NCI-H69 (cell line): ENCODE measurements at regions not wholly inside any gene's neighbourhood (a gene's known extent, or its start where the extent isn't known, plus 50 kb on each side); places are given as distances from the start of the nearest gene placed in this dataset.
"Not testable (repeated sequence)": the region's sequence is repeated elsewhere in the genome, so short reads cannot be mapped to it uniquely, and the experiment has no call there.

Experiments used
- DNase-seq: peaks from one replicate; lab custom pipeline; 2025; lab: John Stamatoyannopoulos, UW

GRCh38 chr13:101003566-101003965 lies 329.0 kb upstream of the TMTC4 start:
- DNase-seq = no peak

GRCh38 chr13:100989392-100989791 lies 314.8 kb upstream of the TMTC4 start:
- no peak for DNase-seq

DNA sequence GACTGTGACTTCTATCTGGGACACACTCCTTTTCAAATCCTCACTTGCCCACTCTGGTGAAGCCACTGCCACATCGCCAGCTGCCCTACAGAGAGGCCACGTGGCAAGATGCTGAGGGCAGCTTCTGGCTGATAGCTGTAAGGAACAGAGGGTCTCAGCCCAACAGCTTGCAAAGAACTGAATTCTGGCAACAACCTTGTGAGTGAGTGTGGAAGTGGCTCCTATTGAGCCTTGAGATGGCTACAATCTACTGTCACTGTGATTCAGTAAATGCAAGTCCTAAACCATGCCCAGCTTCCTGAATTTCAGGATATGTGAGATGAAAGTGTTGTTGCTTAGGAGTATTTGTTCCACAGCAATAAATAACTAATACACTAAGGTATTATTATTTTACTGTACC lies 314.3 kb upstream of the TMTC4 start:
- no peak for DNase-seq

GRCh38 chr13:100987948-100988347 lies 313.4 kb upstream of the TMTC4 start:
- DNase-seq = peak; percentile 3

- DNase-seq = no peak
Observed at GRCh38 chr13:100986571-100986970, 312.0 kb upstream of the TMTC4 start.

DNA sequence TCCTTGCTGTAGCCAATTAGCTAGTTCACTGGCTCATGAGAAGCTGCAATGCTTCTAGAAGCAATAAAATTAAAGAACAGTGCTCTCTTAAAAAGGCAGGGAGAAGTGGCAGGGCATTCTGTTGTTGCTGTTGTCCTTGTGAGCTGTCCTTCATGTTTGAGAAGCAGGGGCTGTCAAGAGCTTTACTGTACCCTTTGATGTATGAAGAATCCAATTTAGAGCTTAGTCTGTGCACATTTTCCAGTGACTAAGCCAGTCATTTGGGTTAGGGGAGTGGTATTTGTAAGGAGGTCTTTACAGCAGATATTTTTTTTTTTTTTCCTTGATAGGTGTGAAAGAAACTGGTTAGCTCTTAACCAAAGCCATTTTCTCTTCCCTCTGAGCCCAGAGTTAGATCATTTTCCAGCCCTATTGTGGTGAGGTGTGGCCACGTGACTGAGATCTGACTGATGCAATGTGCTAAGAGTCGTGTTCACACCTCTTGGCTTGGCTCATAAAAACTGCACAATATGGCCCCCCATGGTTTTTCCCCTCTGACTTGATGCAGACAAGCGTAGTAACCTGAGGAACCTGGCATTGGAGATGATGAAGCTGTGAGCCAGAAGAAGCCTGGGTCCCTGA lies 309.6 kb upstream of the TMTC4 start:
- DNase-seq = no peak

- DNase-seq = no peak
Observed at GRCh38 chr13:100983111-100983510, 308.5 kb upstream of the TMTC4 start.

GRCh38 chr13:100980171-100980570 lies 305.6 kb upstream of the TMTC4 start:
- no peak for DNase-seq

DNA sequence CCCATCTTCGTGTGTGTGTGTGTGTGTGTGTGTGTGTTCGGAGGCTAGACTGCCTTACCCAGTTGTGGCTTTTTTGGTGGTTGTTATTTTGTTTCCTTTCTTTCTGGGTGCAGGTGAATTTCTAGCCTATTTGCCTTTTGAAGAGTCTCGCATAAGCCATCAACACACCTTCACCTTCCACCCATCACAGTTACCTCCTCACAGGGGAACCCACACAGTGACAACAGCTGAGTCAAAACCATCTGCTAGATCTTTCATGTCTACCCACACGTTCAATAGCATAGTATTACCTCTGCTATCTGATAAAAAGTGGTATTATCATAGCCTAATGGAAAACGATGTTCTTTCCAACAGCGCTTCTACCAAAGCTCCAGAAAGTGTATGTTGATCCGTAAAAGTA lies 303.2 kb upstream of the TMTC4 start:
- no peak for DNase-seq

DNA sequence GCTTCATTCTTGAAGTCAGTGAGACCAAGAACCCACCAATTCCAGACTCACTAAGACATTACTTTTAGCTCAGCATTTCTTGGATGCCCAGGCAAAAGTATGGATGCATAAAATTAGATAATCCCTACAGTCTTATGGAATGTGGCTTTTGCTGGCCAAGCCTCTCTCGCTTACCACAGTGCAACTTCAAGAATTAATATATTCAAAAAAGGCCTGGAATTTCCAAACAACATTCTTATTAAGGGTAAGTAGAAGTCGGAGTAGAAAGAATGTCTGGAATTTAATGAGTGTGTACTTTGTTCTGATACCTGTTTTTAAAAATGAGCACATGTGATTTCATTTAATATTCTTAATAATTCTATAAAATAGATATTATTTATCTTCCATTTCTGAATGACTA lies 302.4 kb upstream of the TMTC4 start:
- DNase-seq = no peak

GRCh38 chr13:100975666-100976065 lies 301.1 kb upstream of the TMTC4 start:
- not testable (repeated sequence) for DNase-seq

GRCh38 chr13:100962585-100962984 lies 288.0 kb upstream of the TMTC4 start:
- no peak for DNase-seq

GRCh38 chr13:100961186-100961585 lies 286.6 kb upstream of the TMTC4 start:
- no peak for DNase-seq

DNA sequence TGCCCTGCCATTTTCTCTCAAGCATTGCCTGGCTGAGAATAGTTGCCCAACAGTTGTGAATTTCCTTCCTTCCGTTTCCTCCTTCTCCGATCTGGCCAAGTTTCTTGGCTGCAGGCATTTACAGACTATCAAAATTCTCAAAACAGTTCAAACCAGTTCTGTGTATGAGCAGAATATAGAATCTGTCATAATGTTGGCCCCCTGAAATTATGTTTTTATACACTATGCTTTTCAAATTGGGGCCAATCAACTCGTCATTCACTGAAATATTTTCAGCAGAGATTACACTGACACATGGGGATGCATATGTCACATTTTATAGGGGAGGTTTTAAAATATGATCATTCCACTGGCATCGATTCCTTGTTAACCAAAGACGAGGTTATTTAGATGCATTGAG lies 284.2 kb upstream of the TMTC4 start:
- DNase-seq = no peak

DNA sequence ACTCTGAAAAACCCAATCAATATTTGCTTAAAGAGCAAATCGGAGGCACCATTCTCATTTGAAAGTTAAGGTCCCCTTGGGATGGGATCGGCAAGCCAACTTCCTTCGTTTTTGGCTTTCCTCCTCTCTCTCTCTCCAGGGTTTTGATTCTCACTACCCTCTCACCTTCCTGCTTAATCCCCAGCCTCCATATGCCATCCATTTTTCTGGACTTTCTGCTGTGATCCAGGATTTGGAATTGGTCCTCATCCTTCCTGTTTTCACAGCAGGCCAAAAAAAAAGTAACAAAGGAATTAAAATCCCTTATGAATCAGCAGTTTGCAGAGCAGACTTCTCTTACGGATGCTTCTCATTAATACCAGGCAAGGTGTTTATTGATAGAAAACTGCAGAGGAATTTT lies 283.1 kb upstream of the TMTC4 start:
- no peak for DNase-seq

- peak; percentile 54 for DNase-seq
Observed at GRCh38 chr13:100954430-100955305, 280.1 kb upstream of the TMTC4 start.

- DNase-seq = no peak
Observed at GRCh38 chr13:100951016-100951415, 276.4 kb upstream of the TMTC4 start.

DNA sequence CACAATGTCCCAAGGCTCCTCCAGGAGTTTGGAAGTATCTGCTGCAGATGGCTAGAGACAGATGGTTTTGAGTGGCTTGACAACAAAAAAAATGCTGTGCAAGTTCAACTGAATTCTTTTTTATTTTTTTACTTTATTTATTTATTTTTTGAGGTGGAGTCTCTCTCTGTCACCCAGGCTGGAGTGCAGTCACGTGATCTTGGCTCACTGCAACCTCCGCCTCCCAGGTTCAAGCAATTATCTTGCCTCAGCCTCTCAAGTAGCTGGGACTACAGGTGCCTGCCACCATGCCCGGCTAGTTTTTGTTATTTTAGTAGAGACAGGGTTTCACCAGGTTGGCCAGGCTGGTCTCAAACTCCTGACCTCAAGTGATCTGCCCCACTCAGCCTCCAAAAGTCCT lies 274.3 kb upstream of the TMTC4 start:
- not testable (repeated sequence) for DNase-seq

- DNase-seq = no peak
Observed at GRCh38 chr13:100946588-100946987, 272.0 kb upstream of the TMTC4 start.

GRCh38 chr13:100944791-100945345 lies 270.3 kb upstream of the TMTC4 start:
- no peak for DNase-seq

DNA sequence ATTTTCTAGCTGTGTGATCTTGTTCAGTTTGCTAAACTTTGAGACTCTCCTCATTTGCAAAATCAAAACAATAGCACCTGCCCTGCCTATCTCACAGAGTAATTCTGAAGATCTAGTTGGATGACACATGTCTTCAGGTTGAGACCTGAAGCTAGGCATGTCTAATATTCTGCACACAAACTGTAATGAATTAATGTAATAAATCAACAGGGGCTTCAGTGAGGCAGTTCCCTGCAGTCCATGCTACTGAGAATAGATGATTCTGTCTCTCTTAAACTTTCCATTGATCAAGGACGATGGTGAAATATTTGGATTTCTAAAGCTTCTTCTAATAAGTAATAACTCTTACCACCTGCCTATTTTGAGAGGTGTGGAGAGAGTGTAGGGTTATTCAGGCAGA lies 268.1 kb upstream of the TMTC4 start:
- no peak for DNase-seq

DNA sequence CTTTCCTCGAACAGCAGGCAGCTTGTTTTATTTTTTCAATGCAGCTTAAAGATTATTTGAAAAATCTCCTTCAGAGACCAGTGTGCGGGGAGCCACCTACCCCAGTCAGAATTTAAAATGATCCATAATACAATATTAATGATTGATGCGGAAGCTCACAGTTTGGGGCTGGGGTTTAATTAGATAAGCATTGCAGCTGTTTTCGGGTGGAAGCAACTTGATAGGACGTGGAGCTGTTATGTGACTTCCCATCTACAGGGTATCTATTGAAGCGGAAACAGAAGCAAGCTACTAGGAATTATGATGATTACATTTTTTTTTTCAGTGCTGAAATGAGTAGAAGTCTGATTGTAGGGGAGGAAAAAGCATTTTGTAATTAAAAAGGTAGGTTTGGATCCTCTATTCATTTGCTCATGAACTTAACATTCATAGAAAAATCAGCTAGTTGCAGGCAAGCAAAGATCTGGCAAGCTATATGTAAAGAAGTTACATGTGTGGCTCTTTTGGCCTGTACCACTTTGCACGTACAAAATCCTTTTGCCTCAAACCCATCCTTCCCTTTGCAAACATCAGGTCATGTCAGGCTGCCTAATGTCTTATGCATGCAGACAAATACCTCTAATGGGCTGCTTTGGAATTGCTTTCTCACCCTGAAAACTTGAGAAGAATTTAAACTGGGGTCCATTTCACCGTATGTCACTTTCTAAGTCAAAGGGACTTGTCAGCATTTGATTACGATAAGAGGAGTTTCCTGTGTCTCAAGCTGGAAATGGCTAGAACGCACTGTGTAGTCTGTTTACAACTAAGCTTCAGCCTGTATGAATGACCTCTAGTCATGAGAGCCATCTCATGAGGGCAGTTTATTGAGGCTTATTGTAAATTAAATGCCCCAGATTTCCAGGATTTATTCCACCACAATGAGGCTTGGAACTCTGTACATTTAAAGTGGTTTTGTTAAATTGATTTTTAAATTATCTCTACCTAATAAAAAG lies 267.1 kb upstream of the TMTC4 start:
- DNase-seq = no peak
